Erythroblast (primary cell): ENCODE measurements at regions not wholly inside any gene's neighbourhood (a gene's known extent, or its start where the extent isn't known, plus 50 kb on each side); places are given as distances from the start of the nearest gene placed in this dataset.
"Not testable (repeated sequence)": the region's sequence is repeated elsewhere in the genome, so short reads cannot be mapped to it uniquely, and the experiment has no call there.

Experiments
- DNase-seq, 2 experiments: peaks; one replicate each; lab custom pipeline; 2025; lab: John Stamatoyannopoulos, UW
- GATA1 ChIP-seq: IDR thresholded peaks from 2 replicates; pipeline ENCODE4 v1.6.1; 2011; ENCODE audit warnings: low read depth, mild to moderate bottlenecking, control low read depth, low read length, moderate library complexity
- POLR2A ChIP-seq: IDR thresholded peaks from 2 replicates; pipeline ENCODE4 v1.6.1; 2011; ENCODE audit warnings: mild to moderate bottlenecking, low read length

GRCh38 chr11:16598032-16598431 lies 140.4 kb upstream of the C11orf58 start:
- TF ChIP-seq GATA1 (no peak), POLR2A (no peak)

GRCh38 chr11:16596231-16596630 lies 142.2 kb upstream of the C11orf58 start:
- TF ChIP-seq POLR2A, result peak; percentile 51
- TF ChIP-seq GATA1, result no peak
- peak; percentile 69 to 78 for DNase-seq

More at GRCh38 chr11:16598032-16598431, 140.4 kb upstream of the C11orf58 start:
- DNase-seq, result no peak

GRCh38 chr11:16591157-16591556 lies 147.3 kb upstream of the C11orf58 start:
- DNase-seq, result no peak

GRCh38 chr11:16587670-16588069 lies 150.8 kb upstream of the C11orf58 start:
- no peak for DNase-seq
- TF ChIP-seq POLR2A, result no peak
- no peak for TF ChIP-seq GATA1

More at GRCh38 chr11:16591157-16591556, 147.3 kb upstream of the C11orf58 start:
- TF ChIP-seq POLR2A (no peak), GATA1 (no peak)

GRCh38 chr11:16584569-16584968 lies 153.9 kb upstream of the C11orf58 start:
- TF ChIP-seq POLR2A (no peak), GATA1 (no peak)
- DNase-seq, result no peak

- not testable (repeated sequence) for DNase-seq
Observed at GRCh38 chr11:16581078-16581477, 157.4 kb upstream of the C11orf58 start.

GRCh38 chr11:16577490-16577889 lies 161.0 kb upstream of the C11orf58 start:
- TF ChIP-seq GATA1 (no peak), POLR2A (no peak)
- no peak for DNase-seq

- DNase-seq, result not testable (repeated sequence)
Observed at GRCh38 chr11:16574889-16575288, 163.6 kb upstream of the C11orf58 start.

- TF ChIP-seq GATA1 (no peak), POLR2A (no peak)
- no peak for DNase-seq
Observed at GRCh38 chr11:16572945-16573344, 165.5 kb upstream of the C11orf58 start.

GRCh38 chr11:16561150-16561549 lies 177.3 kb upstream of the C11orf58 start:
- no peak for TF ChIP-seq POLR2A
- TF ChIP-seq GATA1, result no peak
- no peak for DNase-seq

- DNase-seq, result no peak
- TF ChIP-seq POLR2A, result no peak
- TF ChIP-seq GATA1, result no peak
Observed at GRCh38 chr11:16558494-16558893, 180.0 kb upstream of the C11orf58 start.

- no peak for DNase-seq
- TF ChIP-seq GATA1, result no peak
- no peak for TF ChIP-seq POLR2A
Observed at GRCh38 chr11:16555956-16556355, 182.5 kb upstream of the C11orf58 start.

GRCh38 chr11:16554361-16554760 lies 184.1 kb upstream of the C11orf58 start:
- DNase-seq, result no peak
- TF ChIP-seq GATA1 (no peak), POLR2A (no peak)

GRCh38 chr11:16547879-16548278 lies 190.6 kb upstream of the C11orf58 start:
- TF ChIP-seq GATA1 (no peak), POLR2A (no peak)
- no peak for DNase-seq

- no peak for TF ChIP-seq GATA1
- no peak for TF ChIP-seq POLR2A
- DNase-seq, result no peak
Observed at GRCh38 chr11:16543642-16544041, 187.3 kb upstream of the SOX6 start.

- DNase-seq, result no peak
- TF ChIP-seq GATA1 (no peak), POLR2A (no peak)
Observed at GRCh38 chr11:16542353-16542752, 186.0 kb upstream of the SOX6 start.
